ENCODE measurements at regions not wholly inside any gene's neighbourhood (a gene's known extent, or its start where the extent isn't known, plus 50 kb on each side); places are given as distances from the start of the nearest gene placed in this dataset.

DNA sequence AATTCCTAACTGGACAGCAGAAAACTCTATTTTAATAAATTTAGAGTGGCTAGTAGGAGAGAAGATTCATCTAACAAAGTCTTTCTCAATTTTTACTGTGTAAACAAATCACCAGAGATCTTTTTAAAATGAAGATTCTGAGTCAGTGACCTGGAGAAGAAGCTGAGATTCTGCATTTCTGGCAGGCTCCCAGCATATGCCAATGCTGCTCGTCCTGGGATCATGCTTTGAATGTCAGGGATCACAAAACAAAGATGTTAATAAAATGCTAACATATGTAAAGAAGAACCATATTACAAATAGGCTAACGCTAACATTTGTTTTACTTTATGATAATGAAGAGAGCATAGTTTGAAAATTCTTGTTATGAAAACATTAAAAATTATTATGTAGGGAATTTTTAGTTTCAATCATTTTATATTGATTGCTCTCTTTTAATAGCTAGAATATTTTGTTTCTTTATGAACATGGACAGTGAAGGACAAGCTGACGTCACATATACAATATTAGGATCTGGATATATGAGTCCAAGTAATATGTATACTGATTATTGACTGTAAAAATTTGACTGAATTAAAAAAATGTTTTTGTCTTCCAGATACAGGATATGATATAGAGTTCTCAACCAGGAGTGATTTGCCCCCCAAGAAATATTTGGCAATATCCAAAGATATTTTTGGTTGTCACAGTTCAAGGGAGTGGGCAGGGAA lies 160.8 kb upstream of the GPR149 start:
- no peak overlapping the region for H3K27ac ChIP-seq
- TF ChIP-seq, protein P1, sequence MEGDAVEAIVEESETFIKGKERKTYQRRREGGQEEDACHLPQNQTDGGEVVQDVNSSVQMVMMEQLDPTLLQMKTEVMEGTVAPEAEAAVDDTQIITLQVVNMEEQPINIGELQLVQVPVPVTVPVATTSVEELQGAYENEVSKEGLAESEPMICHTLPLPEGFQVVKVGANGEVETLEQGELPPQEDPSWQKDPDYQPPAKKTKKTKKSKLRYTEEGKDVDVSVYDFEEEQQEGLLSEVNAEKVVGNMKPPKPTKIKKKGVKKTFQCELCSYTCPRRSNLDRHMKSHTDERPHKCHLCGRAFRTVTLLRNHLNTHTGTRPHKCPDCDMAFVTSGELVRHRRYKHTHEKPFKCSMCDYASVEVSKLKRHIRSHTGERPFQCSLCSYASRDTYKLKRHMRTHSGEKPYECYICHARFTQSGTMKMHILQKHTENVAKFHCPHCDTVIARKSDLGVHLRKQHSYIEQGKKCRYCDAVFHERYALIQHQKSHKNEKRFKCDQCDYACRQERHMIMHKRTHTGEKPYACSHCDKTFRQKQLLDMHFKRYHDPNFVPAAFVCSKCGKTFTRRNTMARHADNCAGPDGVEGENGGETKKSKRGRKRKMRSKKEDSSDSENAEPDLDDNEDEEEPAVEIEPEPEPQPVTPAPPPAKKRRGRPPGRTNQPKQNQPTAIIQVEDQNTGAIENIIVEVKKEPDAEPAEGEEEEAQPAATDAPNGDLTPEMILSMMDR (conservative IDR thresholded peaks at IDR 0.05) = no peak
- TF ChIP-seq ZFX (IDR thresholded peaks at IDR 0.05) = no peak

- no peak for TF ChIP-seq ZFX (IDR thresholded peaks at IDR 0.05)
- TF ChIP-seq, protein P1 (conservative IDR thresholded peaks at IDR 0.05) = no peak
- no peak overlapping the region for H3K27ac ChIP-seq
Observed at GRCh38 chr3:154588831-154589230, 158.8 kb upstream of the GPR149 start.

- H3K27ac ChIP-seq = peak overlapping the region; percentile 87; the same call in 1 of the 2 replicates
- no peak for TF ChIP-seq ZFX (IDR thresholded peaks at IDR 0.05)
- TF ChIP-seq, protein P1 (conservative IDR thresholded peaks at IDR 0.05) = no peak
Observed at GRCh38 chr3:154584974-154585373, 155.0 kb upstream of the GPR149 start.

GRCh38 chr3:154584041-154584440 lies 154.1 kb upstream of the GPR149 start:
- TF ChIP-seq ZFX (IDR thresholded peaks at IDR 0.05) = no peak
- TF ChIP-seq, protein P1 (conservative IDR thresholded peaks at IDR 0.05) = peak; percentile 40
- H3K27ac ChIP-seq = peak overlapping the region; percentile 73

- no peak overlapping the region for H3K27ac ChIP-seq
- TF ChIP-seq, protein P1 (conservative IDR thresholded peaks at IDR 0.05) = no peak
- no peak for TF ChIP-seq ZFX (IDR thresholded peaks at IDR 0.05)
Observed at GRCh38 chr3:154583086-154583634, 153.2 kb upstream of the GPR149 start.

GRCh38 chr3:154582501-154582900 lies 152.5 kb upstream of the GPR149 start:
- H3K27ac ChIP-seq = no peak overlapping the region
- TF ChIP-seq ZFX (IDR thresholded peaks at IDR 0.05) = no peak
- TF ChIP-seq, protein P1 (conservative IDR thresholded peaks at IDR 0.05) = no peak

GRCh38 chr3:154571553-154572226 lies 141.7 kb upstream of the GPR149 start:
- no peak overlapping the region for H3K27ac ChIP-seq
- TF ChIP-seq, protein P1 (conservative IDR thresholded peaks at IDR 0.05) = no peak
- TF ChIP-seq ZFX (IDR thresholded peaks at IDR 0.05) = no peak
